Natural killer cell treated with Interleukin-12 subunit alpha and Interleukin-12 subunit beta and Interleukin-15 and Interleukin-18, amount 100 ng/mL, for 72 hours (primary cell): ENCODE measurements at regions not wholly inside any gene's neighbourhood (a gene's known extent, or its start where the extent isn't known, plus 50 kb on each side); places are given as distances from the start of the nearest gene placed in this dataset.
"Not testable (repeated sequence)": the region's sequence is repeated elsewhere in the genome, so short reads cannot be mapped to it uniquely, and the experiment has no call there.

ENCODE experiments used
- ATAC-seq, 2 donors: fragments of 150-1000 bp; cut with Tn5 transposase in 1 of 2; sonication (Bioruptor Pico), chemical (Tn5 transposase) in 1 of 2; 2 replicates each; pipeline ENCODE4 v1.10.0; 2021
- DNase-seq: peaks from one replicate; pipeline ENCODE4 v3.0.0; 2022; ENCODE audit warnings: low spot score
- H3K27ac Mint-ChIP-seq, 2 donors: 1 replicate in 1 of 2; 2 replicates in 1 of 2; pipeline ENCODE4 v1.8.0; 2022; ENCODE audit warnings: mixed read lengths in 2 of 2, mild to moderate bottlenecking in 1 of 2, moderate library complexity in 1 of 2
- H3K27me3 Mint-ChIP-seq, 2 donors: 1 replicate in 1 of 2; 2 replicates in 1 of 2; pipeline ENCODE4 v1.8.0; 2022; ENCODE audit warnings: mixed read lengths in 2 of 2
- H3K36me3 Mint-ChIP-seq: one replicate; pipeline ENCODE4 v1.8.0; 2022; ENCODE audit warnings: mixed read lengths
- H3K4me1 Mint-ChIP-seq, 2 donors: 1 replicate in 1 of 2; 2 replicates in 1 of 2; pipeline ENCODE4 v1.8.0; 2022; ENCODE audit warnings: low read depth in 2 of 2, mixed read lengths in 2 of 2, mild to moderate bottlenecking in 1 of 2
- H3K4me3 Mint-ChIP-seq: one replicate; pipeline ENCODE4 v1.8.0; 2022; ENCODE audit warnings: mixed read lengths
- H3K9me3 Mint-ChIP-seq: 2 replicates; pipeline ENCODE4 v1.8.0; 2022; ENCODE audit warnings: mixed read lengths

DNA sequence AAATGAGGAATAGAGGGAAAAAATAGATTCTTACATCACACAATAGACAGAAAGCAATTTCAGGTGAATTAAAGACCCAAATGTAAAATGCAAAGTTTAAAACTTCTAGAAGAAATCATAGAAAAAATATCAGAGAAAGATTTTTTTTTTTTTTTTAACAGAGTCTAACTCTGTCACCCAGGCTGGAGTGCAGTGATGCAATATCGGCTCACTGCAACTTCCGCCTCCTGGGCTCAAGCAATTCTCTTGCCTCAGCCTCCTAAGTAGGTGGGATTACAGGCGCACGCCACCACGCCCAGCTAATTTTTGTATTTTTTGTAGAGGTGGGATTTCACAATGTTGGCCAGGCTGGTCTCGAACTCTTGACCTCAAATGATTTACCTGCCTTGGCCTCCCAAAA lies 141.8 kb downstream of the COPRS start:
- H3K4me3 Mint-ChIP-seq, H3K9me3 Mint-ChIP-seq, H3K36me3 Mint-ChIP-seq, ATAC-seq, H3K27ac Mint-ChIP-seq, DNase-seq, H3K4me1 Mint-ChIP-seq: not testable (repeated sequence)
- peaks cover 10 to 23% of the 10 kb centered on the region in 2 donors for H3K27me3 Mint-ChIP-seq

DNA sequence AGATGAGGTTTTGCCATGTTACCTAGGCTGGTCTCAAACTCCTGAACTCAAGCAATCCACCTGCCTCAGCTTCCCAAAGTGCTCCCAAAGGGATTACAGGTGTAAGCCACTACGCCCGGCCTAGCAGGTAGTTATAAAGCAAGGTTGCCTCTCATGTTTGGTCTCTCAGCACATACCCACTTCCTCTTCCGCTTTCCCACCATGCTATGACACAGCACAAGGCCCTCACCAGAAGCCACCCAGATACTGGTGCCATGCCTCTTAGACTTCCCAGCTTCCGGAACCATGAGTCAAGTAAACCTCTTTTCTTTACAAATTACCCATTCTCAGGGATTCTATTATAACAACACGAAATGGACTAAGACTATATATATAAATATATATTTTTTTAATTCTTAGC lies 143.6 kb downstream of the COPRS start:
- no peak overlapping the region for H3K27ac Mint-ChIP-seq
- no peaks in the 10 kb centered on the region for H3K9me3 Mint-ChIP-seq
- H3K4me3 Mint-ChIP-seq = no peak overlapping the region
- H3K4me1 Mint-ChIP-seq = no peaks in the 10 kb centered on the region
- ATAC-seq (peak in 1 of 2 donors; percentile 56), DNase-seq (no peak)
- H3K27me3 Mint-ChIP-seq = peaks cover 8 to 20% of the 10 kb centered on the region in 2 donors
- H3K36me3 Mint-ChIP-seq = no peaks in the 10 kb centered on the region

GRCh38 chr17:31704483-31704882 lies 154.6 kb downstream of the COPRS start:
- H3K4me3 Mint-ChIP-seq = no peak overlapping the region
- peaks cover 15 to 31% of the 10 kb centered on the region in 2 donors for H3K27me3 Mint-ChIP-seq
- no peaks in the 10 kb centered on the region for H3K36me3 Mint-ChIP-seq
- ATAC-seq (no peak), DNase-seq (no peak)
- no peak overlapping the region for H3K27ac Mint-ChIP-seq
- H3K4me1 Mint-ChIP-seq = no peaks in the 10 kb centered on the region
- no peaks in the 10 kb centered on the region for H3K9me3 Mint-ChIP-seq

- Mint-ChIP-seq H3K27me3 (peaks cover 15 to 26% of the 10 kb centered on the region in 2 donors), H3K27ac (no peak overlapping the region), H3K9me3 (no peaks in the 10 kb centered on the region), H3K4me1 (no peaks in the 10 kb centered on the region), H3K4me3 (no peak overlapping the region), H3K36me3 (no peaks in the 10 kb centered on the region)
- ATAC-seq (no peak), DNase-seq (no peak)
These were observed 157.0 kb downstream of the COPRS start for GRCh38 chr17:31702041-31702440.

GRCh38 chr17:31700973-31701372 lies 158.1 kb downstream of the COPRS start:
- ATAC-seq = no peak
- H3K9me3 Mint-ChIP-seq = no peaks in the 10 kb centered on the region
- H3K27ac Mint-ChIP-seq = no peak overlapping the region
- H3K27me3 Mint-ChIP-seq = peaks cover 15 to 26% of the 10 kb centered on the region in 2 donors
- no peaks in the 10 kb centered on the region for H3K36me3 Mint-ChIP-seq
- DNase-seq = no peak
- no peak overlapping the region for H3K4me3 Mint-ChIP-seq
- no peaks in the 10 kb centered on the region for H3K4me1 Mint-ChIP-seq

DNA sequence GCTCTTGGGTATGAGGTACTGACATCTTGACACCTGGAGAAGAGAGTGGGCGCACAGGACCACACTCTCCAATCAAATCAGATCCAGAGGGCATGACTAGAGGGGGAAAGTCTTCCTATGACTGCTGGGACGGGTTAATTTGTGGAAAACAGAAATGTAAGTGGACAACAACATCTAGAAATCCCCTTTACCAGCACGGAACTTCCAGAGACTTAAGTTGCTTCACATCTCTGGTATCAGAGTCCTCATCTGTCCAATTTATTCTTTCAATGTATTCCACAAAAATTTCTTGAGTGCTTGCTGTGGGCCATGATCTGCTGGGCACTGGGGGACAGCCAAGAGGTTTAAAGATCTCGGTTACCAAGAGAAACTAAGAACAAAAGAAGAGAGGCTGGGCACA lies 159.2 kb downstream of the COPRS start:
- Mint-ChIP-seq H3K9me3 (no peaks in the 10 kb centered on the region), H3K36me3 (no peaks in the 10 kb centered on the region), H3K27ac (no peak overlapping the region), H3K4me3 (no peak overlapping the region), H3K27me3 (peaks cover 15 to 26% of the 10 kb centered on the region in 2 donors), H3K4me1 (no peaks in the 10 kb centered on the region)
- DNase-seq (no peak), ATAC-seq (no peak)

DNA sequence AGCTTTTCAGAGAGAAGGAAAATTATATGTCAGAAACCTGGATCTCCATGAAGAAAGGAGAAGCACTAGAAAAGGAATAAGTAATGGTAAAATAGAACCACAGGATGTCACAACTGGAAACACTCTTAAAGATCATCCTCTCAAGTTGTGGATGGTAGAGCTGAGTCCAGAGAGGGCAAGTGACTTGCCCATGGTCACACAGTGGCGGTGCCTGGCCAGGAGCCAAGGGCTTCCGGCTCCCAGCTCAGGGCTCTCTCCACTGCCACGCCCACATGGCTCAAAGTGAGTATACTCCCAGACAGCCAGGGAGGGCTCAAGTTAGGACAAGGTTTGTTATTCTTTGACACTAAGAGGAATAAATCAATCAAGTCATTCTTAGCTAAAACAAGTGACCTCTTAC lies 159.8 kb downstream of the COPRS start:
- ATAC-seq = no peak
- H3K4me1 Mint-ChIP-seq = no peaks in the 10 kb centered on the region
- no peak overlapping the region for H3K27ac Mint-ChIP-seq
- H3K36me3 Mint-ChIP-seq = no peaks in the 10 kb centered on the region
- no peak for DNase-seq
- H3K27me3 Mint-ChIP-seq = peaks cover 15 to 26% of the 10 kb centered on the region in 2 donors
- H3K4me3 Mint-ChIP-seq = no peak overlapping the region
- no peaks in the 10 kb centered on the region for H3K9me3 Mint-ChIP-seq

- Mint-ChIP-seq H3K4me3 (no peak overlapping the region), H3K27ac (no peak overlapping the region), H3K27me3 (peaks cover 15 to 21% of the 10 kb centered on the region in 2 donors), H3K4me1 (no peaks in the 10 kb centered on the region), H3K9me3 (no peaks in the 10 kb centered on the region), H3K36me3 (no peaks in the 10 kb centered on the region)
- ATAC-seq (no peak), DNase-seq (no peak)
These were observed 160.3 kb downstream of the COPRS start for GRCh38 chr17:31698751-31699150.

- Mint-ChIP-seq H3K27ac (no peak overlapping the region), H3K36me3 (no peaks in the 10 kb centered on the region), H3K4me3 (no peak overlapping the region), H3K4me1 (no peaks in the 10 kb centered on the region), H3K9me3 (no peaks in the 10 kb centered on the region), H3K27me3 (peaks cover 14 to 15% of the 10 kb centered on the region in 2 donors)
- no peak for ATAC-seq
- DNase-seq = no peak
These were observed 161.2 kb downstream of the COPRS start for GRCh38 chr17:31697838-31698237.

GRCh38 chr17:31696703-31697325 lies 162.2 kb downstream of the COPRS start:
- Mint-ChIP-seq H3K4me3 (no peak overlapping the region), H3K27ac (no peak overlapping the region), H3K4me1 (no peaks in the 10 kb centered on the region), H3K36me3 (no peaks in the 10 kb centered on the region), H3K9me3 (no peaks in the 10 kb centered on the region), H3K27me3 (peaks cover 14 to 15% of the 10 kb centered on the region in 2 donors)
- DNase-seq (no peak), ATAC-seq (no peak)

- H3K36me3 Mint-ChIP-seq = no peaks in the 10 kb centered on the region
- no peak overlapping the region for H3K4me3 Mint-ChIP-seq
- H3K27ac Mint-ChIP-seq = no peak overlapping the region
- H3K4me1 Mint-ChIP-seq = no peaks in the 10 kb centered on the region
- H3K27me3 Mint-ChIP-seq = peaks cover 11 to 14% of the 10 kb centered on the region in 2 donors
- DNase-seq (no peak), ATAC-seq (no peak)
- no peaks in the 10 kb centered on the region for H3K9me3 Mint-ChIP-seq
These were observed 162.9 kb downstream of the COPRS start for GRCh38 chr17:31696184-31696602.

- ATAC-seq (peak in 1 of 2 donors; percentile 17), DNase-seq (no peak)
- Mint-ChIP-seq H3K27ac (no peak overlapping the region), H3K36me3 (no peaks in the 10 kb centered on the region), H3K27me3 (peaks cover 6 to 7% of the 10 kb centered on the region in 2 donors), H3K4me1 (no peaks in the 10 kb centered on the region), H3K4me3 (no peak overlapping the region), H3K9me3 (no peaks in the 10 kb centered on the region)
These were observed 163.5 kb downstream of the COPRS start for GRCh38 chr17:31695456-31696090.

- DNase-seq (no peak), ATAC-seq (peak in 1 of 2 donors; percentile 33)
- H3K4me3 Mint-ChIP-seq = no peak overlapping the region
- no peak overlapping the region for H3K27ac Mint-ChIP-seq
- no peaks in the 10 kb centered on the region for H3K36me3 Mint-ChIP-seq
- H3K9me3 Mint-ChIP-seq = no peaks in the 10 kb centered on the region
- no peaks in the 10 kb centered on the region for H3K4me1 Mint-ChIP-seq
- H3K27me3 Mint-ChIP-seq = no peaks in the 10 kb centered on the region
These were observed 165.4 kb downstream of the COPRS start for GRCh38 chr17:31693433-31694220.

GRCh38 chr17:31692632-31693031 lies 166.4 kb downstream of the COPRS start:
- ATAC-seq (no peak), DNase-seq (no peak)
- no peaks in the 10 kb centered on the region for H3K4me1 Mint-ChIP-seq
- H3K9me3 Mint-ChIP-seq = no peaks in the 10 kb centered on the region
- no peaks in the 10 kb centered on the region for H3K27me3 Mint-ChIP-seq
- H3K27ac Mint-ChIP-seq = no peak overlapping the region
- H3K4me3 Mint-ChIP-seq = no peak overlapping the region
- H3K36me3 Mint-ChIP-seq = no peaks in the 10 kb centered on the region
